Suppressor macrophage treated with lipopolysaccharide for 1 hour (primary cell): ENCODE measurements at regions not wholly inside any gene's neighbourhood (a gene's known extent, or its start where the extent isn't known, plus 50 kb on each side); places are given as distances from the start of the nearest gene placed in this dataset.

Source experiments
- DNase-seq, 3 donors: peaks; one replicate each; pipeline ENCODE4 v3.0.0-alpha.2; 2020 to 2022

GRCh38 chr2:113838744-113839444, 51.0 kb upstream of the ACTR3 start:
- DNase-seq, result no peak

- no peak for DNase-seq
Measured at GRCh38 chr2:113838277-113838676, 51.6 kb upstream of the ACTR3 start.

DNA sequence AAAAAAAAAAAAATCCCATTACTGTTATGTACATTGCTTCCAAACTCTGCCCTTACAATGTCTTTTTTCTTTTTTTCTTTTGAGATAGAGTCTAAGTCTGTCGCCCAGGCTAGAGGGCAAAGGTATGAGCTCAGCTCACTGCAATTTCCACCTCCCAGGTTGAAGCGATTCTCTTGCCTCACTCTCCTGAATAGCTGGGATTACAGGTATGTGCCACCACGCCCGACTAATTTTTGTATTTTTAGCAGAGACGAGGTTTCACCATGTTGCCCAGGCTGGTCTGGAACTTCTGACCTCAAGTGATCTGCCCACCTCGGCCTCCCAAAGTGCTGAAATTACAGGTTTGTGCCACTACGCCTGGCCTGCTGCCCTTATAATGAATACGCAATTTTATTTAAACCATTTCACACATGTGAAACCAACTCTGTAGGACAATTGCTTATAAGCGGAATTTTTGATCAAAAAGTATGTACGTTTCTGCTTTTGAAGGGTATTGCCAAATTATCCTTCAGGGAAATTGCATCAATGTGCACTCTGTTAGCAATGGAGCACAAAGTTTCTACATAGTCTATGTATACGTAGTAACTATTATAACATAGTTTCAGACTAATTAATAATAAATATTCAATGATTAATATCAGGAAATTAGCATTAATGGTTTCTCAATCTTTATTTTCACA, 55.7 kb upstream of the ACTR3 start:
- DNase-seq, result peak; percentile 38 to 78 (median 61)

- DNase-seq, result no peak
Measured at GRCh38 chr2:113832795-113833290, 57.0 kb upstream of the ACTR3 start.

DNA sequence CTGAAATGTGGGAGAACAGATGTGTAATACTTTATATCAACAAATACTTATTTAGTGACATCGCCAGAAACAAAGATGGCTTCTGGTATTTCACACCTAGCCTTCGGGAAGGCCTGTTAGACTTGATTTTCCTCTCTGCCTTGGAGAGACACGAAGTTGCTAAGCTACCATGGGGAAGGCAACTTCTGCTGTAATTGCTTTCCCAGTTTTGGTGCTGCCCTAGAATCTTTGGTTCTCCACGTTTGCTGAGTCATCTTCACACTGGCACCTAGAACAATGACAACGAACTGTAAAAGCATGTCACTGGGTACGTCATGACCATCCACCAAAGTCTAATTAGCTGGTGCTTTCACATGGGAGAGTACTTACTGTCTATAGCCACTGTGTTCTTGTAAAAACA, 58.7 kb upstream of the ACTR3 start:
- DNase-seq, result no peak

GRCh38 chr2:113829761-113830160, 60.1 kb upstream of the ACTR3 start:
- DNase-seq, result peak in 1 of 3 donors; percentile 51

DNA sequence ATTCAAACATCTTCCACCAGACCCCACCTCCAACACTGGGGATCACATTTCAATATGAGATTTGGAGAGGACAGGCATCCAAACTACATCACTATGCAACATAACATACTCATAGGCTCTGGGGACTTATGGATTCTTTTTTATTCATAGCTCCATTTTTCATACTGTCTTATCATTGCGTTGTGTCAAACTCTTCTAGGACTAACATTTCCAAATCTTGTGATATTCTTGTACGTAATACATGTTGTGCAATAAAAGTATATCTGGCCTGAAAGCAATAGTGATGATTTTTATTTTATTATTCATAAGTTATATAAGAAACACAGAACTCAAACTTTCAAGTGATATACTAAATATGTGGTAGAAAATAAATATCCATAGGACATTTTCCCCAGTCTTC, 60.6 kb upstream of the ACTR3 start:
- DNase-seq, result no peak

DNA sequence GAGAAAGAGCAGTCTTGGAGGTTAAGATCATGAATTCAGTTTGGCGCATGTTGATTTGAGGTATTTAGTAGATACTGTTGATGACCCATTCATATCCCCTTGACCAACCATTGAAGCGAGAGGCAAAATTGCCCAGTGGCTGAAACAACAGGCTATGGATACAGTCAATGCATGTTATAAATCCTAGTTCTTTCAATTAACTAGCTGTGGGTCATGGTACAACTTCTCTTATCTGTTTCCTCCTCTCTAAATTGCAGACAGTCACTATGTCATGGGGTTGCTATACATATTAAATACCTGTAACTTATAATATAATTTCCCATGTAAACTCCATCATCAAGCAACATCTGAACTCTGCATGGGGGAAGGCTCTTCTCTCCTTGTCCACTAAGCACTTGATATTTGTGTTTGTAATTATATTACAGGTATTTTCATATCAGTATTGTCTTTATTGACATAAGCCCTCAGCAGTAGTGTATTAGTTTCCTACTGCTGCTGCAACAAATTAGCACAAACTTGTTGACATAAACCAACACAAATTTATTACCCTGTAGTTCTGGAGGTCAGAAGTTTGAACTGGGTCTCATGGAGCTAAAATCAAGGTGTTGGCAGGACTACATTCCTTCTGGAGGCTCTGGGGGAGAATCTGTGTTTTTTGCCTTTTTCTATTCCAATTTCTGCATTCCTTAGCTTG, 61.7 kb upstream of the ACTR3 start:
- no peak for DNase-seq

- no peak for DNase-seq
Measured at GRCh38 chr2:113827426-113827825, 62.5 kb upstream of the ACTR3 start.

- no peak for DNase-seq
Measured at GRCh38 chr2:113826346-113827285, 63.3 kb upstream of the ACTR3 start.

DNA sequence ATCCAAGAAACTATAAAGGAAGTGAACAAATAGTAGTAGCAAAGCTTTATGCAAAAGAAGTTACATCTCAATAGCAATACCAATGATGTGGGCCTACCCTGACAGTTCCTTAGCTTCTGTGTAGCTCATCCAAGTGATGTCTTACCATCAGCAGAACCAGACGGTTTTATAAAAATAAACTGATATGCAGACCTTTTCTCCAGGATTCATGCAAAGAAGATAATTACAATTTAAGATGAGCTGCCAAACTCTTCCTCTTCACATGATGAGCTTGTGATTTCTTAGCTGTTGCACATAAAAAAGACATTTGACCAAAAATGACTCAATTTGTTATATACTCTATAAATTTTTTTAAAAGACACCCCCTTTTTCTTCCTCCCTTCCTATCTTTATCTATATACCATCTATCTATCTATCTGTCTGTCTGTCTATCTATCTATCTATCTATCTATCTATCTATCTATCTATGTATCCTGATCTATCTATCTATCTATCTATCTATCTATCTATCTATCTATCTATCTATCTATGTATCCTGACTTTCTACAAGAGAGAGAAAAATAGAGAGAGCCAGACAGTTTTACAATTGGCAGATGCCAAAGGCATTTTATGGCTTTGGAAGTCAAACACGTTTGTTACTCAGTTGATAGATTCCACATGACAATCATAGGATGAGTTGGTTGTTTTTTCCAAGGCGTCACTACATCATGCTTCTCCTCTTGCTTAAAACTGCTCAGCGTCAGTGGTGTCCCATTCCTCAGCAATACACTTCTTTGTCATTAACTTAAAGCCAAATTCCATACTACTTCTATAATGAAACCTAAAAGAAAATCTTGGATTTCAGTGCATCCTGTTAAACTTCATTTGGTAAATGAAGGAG, 65.9 kb upstream of the ACTR3 start:
- no peak for DNase-seq

DNA sequence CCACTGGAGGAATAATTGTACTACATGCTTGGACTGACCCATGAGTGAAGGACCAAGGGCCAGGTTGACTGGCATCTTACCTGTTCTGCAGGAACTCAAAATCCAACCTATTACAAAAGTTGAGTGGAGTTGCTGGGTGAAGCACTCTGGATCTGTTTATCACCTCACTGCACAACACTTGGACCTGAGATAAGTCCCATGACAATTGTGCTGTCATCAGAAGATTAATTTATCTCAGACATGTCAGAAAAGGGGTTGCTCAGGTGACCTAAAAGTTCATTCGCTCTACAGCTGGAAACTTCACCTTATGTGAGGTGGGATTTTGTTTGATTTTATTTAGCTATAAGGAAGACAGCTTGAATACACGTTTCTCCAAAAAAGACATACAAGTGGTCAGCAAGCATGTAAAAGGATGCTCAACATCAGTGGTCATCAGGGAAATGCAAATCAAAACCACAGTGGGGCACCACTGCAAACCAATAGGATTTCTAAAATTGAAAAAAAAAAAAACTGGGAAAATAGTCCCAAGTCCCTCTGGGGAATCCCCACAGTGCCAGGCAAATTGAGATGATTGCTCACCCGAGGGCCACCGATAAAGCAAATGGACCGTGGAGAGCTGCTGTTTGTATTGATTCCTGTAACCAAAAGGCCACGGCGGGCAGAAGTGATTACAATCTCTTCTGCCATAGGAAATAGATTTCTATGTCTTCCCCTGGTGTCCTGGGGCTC, 65.8 kb upstream of the SLC35F5 start:
- DNase-seq, result peak in 2 of 3 donors; percentile 26 to 57

- no peak for DNase-seq
Measured at GRCh38 chr2:113818382-113818951, 62.0 kb upstream of the SLC35F5 start.

DNA sequence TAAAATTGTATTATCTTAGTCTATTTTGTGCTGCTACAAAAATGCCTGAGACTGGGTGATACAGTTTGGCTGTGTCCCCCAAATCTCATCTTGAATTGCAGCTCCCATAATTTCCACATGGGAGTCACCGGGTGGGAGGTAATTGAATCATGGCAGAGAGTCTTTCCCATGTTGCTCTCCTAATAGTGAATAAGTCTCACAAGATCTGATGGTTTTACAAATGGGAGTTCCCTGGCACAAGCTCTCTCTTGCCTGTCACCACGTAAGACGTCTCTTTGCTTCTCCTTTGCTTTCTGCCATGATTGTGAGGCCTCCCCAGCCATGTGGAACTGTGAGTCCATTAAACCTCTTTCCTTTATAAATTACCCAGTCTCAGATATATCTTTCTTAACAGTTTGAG, 57.0 kb upstream of the SLC35F5 start:
- peak; percentile 27 to 50 (median 43) for DNase-seq

DNA sequence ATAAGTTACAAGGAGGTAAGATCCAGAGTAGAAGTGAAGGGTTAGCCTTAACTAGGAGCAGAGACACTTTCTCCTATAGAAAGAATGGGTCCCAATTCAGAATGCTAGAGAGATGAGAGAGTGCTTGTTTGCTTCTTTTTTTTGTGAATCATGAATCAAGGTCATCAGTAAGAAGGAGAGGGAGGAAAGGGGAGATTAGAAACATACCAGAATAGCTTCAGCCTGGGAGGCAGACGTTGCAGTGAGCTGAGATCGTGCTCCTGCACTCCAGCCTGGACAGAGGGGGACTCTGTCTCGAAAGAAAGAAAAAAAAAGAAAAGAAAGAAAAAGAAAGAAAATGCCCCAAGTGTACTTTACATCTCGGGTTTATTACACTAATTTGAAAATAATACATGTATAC, 55.8 kb upstream of the SLC35F5 start:
- DNase-seq, result no peak

- no peak for DNase-seq
Measured at GRCh38 chr2:113809076-113809736, 52.8 kb upstream of the SLC35F5 start.

DNA sequence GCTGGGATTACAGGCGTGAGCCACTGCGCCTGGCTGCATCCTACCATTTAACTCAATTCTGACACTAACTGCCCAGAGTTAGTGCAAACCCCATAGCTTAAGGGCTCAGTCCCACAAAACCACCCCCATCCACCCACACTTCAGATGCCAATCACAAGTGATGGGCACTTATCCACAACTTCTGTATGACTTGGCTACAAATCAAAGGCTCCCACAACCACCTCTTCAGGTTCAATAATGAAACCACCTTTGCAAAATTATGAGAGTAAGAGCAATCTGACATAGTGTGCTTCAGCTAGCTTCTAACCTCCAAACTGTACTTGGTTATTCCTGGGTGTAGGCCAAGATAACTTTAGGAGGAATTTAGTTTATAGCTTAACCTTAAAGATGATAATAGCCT, 51.3 kb upstream of the SLC35F5 start:
- no peak for DNase-seq

DNA sequence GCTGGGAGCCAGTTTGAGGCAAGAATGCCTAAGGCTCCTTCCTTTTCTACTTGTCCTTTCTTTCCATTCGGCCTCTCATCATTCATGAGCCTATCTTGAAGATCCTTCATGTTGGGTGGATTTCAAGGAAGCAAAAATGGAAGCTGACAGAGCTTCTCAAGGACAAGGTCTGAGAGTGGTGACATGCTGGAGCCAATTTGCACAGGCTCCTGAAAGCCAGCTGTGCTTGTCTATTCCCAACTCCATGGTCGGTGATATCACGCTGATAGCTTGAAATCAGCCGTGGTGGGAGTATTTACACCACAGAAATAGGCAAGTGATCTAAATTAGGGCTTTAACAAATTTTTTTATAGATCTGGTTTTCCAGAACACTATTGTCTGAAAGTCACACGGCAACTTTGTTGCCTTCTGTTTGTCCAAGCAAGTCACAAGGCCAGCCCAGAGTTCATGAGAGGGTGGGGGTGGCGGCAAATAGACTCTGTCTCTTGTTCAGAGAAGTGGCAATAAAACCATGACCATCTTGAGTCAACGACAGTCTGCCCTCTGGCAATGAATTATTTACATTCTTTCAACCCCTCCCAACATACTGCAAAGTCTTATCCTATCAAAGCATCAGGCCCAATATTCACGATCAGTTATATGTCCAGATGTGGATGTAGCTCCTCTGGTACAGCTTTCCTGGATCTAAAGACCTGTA, 49.9 kb upstream of the SLC35F5 start:
- no peak for DNase-seq
